Activated T-cell treated with anti-CD3 and anti-CD28 coated beads for 4 hours (primary cell): ENCODE measurements at regions not wholly inside any gene's neighbourhood (a gene's known extent, or its start where the extent isn't known, plus 50 kb on each side); places are given as distances from the start of the nearest gene placed in this dataset.
"Not testable (repeated sequence)": the region's sequence is repeated elsewhere in the genome, so short reads cannot be mapped to it uniquely, and the experiment has no call there.

Experiments
- DNase-seq: peaks from one replicate; pipeline ENCODE4 v3.0.0-alpha.2; 2020

GRCh38 chr1:238409191-238409850, 518.6 kb upstream of the ZP4 start:
- no peak for DNase-seq

DNA sequence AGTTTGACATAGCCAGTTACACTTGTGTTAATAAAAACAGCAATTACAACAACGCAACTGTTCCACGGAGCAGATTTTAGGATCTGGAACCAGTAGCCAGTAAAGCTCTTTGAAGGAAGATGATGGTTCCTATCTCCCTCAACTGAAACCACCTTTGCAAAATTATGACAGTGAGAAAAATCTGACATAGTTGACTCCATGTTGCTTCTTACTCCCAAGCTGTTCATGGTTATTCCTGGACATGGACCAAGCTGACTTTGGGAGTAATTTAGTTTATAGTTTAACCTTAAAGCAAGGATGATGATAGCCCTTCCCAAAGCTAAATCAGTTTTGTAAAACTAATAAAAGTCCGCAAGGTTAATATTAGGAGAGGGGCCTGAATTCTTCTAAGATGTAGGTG, 518.0 kb upstream of the ZP4 start:
- no peak for DNase-seq

DNA sequence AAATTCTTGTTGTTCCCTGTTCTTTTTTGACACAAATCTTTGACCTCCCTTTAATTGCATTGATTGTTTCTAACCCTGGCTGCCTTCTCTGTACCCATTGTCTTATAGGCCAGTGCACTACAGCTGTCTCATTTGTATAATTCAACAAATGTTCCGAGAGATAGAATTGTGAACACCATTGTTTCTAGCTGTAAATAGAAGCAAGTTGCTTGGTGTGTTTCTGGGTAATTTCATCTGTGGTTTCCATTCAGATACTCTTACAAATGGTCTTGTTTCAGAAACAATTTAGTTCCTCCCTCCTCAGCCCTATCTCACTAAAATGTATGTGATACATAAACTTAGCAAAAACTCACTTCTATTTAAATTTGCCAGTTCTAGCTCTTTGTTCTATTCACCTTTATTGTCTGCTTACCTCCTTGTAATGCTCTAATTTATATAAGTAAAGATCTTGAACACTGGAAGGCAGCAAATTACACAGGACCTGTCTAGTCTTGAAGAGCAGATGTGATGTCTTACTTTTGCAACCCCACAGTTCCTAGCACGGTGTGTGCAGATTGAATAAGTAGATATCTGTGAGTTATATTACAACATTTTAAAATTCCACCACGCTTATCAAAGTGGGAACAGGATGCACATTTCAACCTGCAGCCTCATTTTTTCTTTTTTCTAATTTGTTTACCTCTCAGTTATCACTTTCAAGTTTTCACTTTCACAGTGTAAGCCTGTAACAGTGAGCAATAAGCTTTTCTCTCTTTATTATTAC, 515.6 kb upstream of the ZP4 start:
- DNase-seq: no peak

- no peak for DNase-seq
Measured at GRCh38 chr1:238404921-238405320, 514.2 kb upstream of the ZP4 start.

DNA sequence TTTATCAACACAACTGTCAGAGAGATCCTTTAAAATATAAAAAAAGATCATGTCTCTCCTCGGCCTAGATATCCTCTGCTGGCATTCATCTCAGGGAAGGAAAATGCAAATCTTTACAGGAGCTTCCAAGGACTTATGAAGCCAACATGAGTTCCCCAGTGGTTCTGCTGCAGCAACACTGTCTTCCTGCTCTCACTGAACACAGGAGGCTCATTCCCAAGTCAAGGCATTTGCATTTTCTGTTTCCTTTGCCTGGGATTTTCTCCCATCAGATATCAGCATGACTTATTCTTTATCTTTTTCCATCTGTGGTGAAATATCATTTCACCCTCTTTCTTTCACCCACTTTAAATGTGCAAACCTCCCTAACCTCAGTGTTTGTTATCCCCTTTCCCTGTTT, 513.8 kb upstream of the ZP4 start:
- DNase-seq: no peak

DNA sequence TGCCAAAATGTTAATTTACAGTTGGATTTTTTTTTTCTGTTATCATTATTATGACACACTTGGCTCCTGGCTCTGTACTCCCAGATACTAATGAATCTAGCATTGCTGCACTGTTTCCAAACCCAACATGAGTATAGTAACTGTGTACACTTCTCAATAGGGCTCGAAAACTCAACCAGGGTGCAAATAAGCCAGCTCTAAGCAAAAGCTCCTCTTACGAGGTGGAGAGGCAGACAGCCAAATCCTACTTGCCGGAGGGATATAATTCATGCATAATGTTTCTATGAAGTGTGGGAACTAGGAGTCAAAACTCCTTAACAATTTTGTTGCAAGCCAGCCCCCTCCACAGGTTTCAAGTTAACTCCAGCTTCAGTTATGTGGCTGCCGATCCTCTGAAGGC, 510.4 kb upstream of the ZP4 start:
- no peak for DNase-seq

DNA sequence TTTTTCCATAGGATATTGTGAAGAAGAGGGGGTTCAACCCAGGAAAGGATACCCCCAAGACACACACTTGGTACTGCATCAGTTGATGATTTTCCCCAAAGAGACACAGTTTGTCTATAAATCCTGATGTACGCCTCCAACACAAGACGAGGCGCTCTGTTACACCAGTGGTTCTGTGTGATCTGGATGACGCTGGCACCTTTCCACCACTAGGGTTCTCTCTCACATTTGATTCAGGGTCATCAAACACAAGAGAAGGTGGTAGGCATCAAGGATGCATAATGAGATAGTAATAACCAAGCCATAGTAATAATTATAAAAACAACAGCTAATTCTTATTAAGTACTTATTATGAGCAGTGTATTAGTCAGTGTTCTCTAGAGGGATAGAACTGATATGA, 508.8 kb upstream of the ZP4 start:
- no peak for DNase-seq

DNA sequence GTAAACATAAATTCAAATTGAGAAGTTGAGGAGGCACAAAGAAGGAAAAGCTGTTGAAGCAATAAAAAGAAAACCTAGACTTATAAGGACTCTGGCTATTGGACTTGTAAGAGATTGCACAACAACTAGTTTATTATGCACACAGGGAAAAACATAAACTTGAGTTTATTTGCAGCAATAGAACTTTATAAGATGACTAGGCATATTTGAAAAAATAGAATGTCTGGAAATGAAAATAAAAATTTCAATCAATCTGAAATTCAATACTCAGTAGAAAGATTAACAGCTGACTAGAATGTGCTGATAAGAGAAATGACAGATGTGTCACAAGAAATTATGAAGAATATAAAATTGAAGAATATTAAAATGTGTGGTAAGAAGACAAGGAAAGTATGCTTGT, 505.4 kb upstream of the ZP4 start:
- DNase-seq: no peak

DNA sequence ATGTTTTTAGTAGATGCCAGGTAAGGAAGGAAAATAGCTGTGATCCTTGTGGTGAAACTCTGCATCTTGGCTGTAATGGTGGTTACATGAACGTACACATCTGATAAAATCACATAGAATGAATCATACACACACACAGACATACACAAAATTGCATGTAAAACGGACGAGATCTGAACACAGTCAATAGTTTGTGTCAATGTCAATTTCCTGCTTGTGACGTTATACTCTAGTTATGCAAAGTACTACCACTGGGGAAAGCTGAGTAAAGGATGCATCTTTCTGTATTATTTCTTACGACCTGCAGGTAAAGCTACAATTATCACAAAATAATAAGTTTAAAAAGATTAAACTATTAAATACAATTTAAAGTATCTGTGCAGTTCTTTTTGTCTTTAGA, 493.7 kb upstream of the ZP4 start:
- no peak for DNase-seq

GRCh38 chr1:238380167-238380566, 489.4 kb upstream of the ZP4 start:
- no peak for DNase-seq

DNA sequence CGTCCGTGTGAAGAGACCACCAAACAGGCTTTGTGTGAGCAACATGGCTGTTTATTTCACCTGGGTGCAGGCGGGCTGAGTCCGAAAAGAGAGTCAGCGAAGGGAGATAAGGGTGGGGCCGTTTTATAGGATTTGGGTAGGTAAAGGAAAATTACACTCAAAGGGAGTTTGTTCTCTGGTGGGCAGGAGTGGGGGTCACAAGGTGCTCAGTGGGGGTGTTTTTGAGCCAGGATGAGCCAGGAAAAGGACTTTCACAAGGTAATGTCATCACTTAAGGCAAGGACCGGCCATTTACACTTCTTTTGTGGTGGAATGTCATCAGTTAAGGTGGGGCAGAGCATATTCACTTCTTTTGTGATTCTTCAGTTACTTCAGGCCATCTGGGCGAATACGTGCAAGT, 488.7 kb upstream of the ZP4 start:
- not testable (repeated sequence) for DNase-seq

- no peak for DNase-seq
Measured at GRCh38 chr1:238377280-238377919, 486.7 kb upstream of the ZP4 start.

- no peak for DNase-seq
Measured at GRCh38 chr1:238370599-238370998, 479.9 kb upstream of the ZP4 start.

DNA sequence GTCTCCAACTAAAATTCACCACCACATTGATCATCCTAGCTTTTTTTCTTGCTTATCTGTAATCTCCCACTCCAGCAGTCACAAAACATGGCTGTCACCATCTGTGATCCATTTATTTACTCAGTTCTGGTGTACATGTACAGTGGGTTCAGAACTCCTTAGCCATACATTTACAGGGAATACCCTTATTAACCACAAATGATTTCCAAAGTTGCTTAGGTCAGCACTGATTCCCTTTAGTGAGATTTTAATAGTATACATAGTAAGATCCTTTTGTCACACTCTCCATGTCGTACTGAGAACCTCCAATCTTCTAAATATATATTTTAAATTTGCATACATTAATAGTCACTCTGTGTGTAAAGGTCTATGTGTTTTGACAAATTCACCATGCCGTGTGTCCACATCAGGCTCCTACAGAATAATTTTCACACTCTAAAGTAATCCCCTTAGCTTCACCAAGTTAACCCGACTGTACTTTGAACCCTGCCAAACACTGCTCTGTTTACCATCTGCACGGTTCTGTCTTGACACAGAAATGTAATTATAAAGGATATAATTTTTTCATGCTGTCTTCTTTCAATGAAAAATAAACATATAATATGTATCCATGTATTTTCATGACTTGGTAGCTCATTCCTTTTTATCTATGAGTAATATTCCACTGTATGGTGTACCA, 473.6 kb upstream of the ZP4 start:
- DNase-seq: no peak

- no peak for DNase-seq
Measured at GRCh38 chr1:238360474-238360873, 469.8 kb upstream of the ZP4 start.

DNA sequence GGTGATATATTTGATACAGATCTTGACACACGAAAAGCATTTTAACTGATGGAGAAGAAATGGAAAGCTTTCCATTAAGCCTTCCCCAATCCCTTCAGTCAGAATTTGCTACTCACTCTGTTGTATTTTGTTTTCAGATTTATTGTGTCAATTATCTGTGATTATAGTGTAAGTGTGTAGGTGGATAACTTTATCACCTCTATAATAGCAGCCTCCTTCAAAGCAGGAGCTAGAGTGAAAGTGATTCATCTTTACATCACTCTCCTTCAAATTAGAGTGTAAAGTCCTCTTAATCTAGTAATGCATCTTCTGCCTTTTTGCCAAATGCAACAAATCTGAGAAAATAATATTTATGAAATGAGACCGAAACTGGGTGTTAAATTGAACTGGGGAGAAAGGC, 459.7 kb upstream of the ZP4 start:
- no peak for DNase-seq

GRCh38 chr1:238346340-238346739, 455.6 kb upstream of the ZP4 start:
- no peak for DNase-seq

- no peak for DNase-seq
Measured at GRCh38 chr1:238345837-238346236, 455.1 kb upstream of the ZP4 start.

DNA sequence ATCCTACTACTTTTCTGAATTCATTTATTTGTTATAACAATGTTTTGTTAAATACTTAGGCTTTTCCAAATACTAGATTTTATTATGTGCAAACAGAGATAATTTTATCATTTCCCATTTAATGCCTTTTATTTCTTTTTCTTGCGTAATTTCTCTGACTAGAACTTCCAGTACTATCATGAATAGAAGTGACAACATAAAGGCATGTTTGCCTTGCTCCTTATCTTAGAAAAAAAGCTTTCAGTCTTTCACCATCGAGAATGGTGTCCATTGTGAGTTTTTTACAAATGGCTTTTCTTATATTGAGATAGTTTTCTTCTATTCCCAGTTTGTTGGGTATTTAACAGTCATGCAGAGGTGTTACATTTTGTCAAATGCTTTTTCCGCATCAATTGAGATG, 453.1 kb upstream of the ZP4 start:
- DNase-seq: no peak

- DNase-seq: no peak
Measured at GRCh38 chr1:238341395-238341794, 450.7 kb upstream of the ZP4 start.

DNA sequence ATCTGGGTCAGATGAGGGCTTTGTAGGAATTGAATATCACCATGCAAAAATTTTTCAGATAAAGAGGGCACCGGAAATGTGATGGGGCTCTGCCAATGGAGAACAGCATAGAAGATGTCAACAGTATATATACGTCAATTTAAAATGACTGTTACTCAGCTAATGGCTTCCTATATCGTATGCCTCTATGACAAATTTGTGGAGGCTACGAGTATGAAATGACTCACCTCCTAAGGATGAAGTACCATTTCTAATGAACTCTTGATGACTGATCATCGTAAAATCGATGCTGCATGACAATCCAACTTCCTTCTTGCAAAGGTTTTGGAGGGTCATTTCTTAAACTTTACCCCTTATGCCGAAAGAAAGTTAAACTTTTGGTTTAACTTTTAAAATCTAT, 450.3 kb upstream of the ZP4 start:
- DNase-seq: no peak

GRCh38 chr1:238336531-238336930, 445.8 kb upstream of the ZP4 start:
- no peak for DNase-seq

DNA sequence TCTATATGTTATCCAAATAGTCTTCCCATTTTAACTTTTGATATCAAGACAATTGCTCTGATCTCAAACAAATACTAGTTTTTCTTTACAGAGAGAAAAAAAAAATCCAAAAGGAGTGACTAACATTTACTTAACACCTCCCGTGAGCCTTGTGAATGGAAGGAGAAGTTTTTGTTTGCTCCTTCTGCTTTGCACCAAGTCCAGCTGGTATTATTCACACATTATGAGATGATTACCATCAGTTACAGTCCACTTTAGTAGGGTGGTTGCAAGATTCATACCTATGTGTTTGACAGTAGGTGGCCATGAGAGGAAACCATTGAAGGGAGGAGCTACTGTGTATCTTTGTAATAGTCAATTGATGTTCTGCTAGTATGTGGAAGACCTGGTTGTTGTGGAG, 443.4 kb upstream of the ZP4 start:
- DNase-seq: no peak

DNA sequence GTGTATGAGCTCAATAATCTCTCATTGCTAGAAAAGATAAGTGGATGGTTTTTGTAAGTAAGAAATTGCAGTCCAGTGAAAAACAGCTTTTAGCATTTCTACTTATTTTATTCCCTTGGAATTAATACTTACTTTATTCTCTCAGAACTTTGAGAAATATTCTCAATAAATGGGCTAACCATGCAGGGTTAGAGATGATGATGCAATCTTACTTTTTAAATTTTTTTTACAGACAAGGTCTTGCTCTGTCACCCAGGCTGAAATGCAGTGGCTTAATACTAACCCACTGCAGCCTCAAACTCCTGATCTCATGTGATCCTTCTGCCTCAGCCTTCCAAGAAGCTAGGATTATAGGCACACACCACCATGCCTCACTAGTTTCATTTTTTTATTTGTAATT, 440.8 kb upstream of the ZP4 start:
- no peak for DNase-seq
